ENCODE measurements at regions not wholly inside any gene's neighbourhood (a gene's known extent, or its start where the extent isn't known, plus 50 kb on each side); places are given as distances from the start of the nearest gene placed in this dataset.

GRCh38 chr16:6602405-6602804 lies 730.2 kb upstream of the RBFOX1 start:
- no peak for TF ChIP-seq CTCF (optimal IDR thresholded peaks at IDR 0.05 in 1 of 3, IDR thresholded peaks at IDR 0.05 in 1 of 3, conservative IDR thresholded peaks at IDR 0.05 in 1 of 3; ENCODE audit: extremely low read depth in 1 of 3, insufficient read depth in 2 of 3, low read length in 3 of 3)
- no peak for TF ChIP-seq EZH2 (IDR thresholded peaks at IDR 0.05; ENCODE audit: low read length)

All from keratinocyte (primary cell).